ENCODE measurements at regions not wholly inside any gene's neighbourhood (a gene's known extent, or its start where the extent isn't known, plus 50 kb on each side); places are given as distances from the start of the nearest gene placed in this dataset.

- no peak for TF ChIP-seq CTCF (IDR thresholded peaks at IDR 0.05)
- no peak for TF ChIP-seq POLR2A (IDR thresholded peaks at IDR 0.05)
Measured at GRCh38 chr6:4723383-4723782, 52.8 kb upstream of the CDYL start.
